Activated B cell treated with CpG ODN at 0.5 μM for 24 hours (primary cell): ENCODE measurements at regions not wholly inside any gene's neighbourhood (a gene's known extent, or its start where the extent isn't known, plus 50 kb on each side); places are given as distances from the start of the nearest gene placed in this dataset.

Experiments used
- ATAC-seq: fragments of 200-7000 bp; cut with Tn5 transposase; one replicate; pipeline ENCODE4 v1.10.0; 2021; ENCODE audit warnings: low read depth, mild to moderate bottlenecking, moderate library complexity
- CTCF ChIA-PET: fragments of 350-600 bp; sonication (Branson Sonifier 250); formaldehyde crosslinking; loops from one replicate; lab custom pipeline; 2021; ENCODE audit warnings: antibody characterized with exemption; lab: Charles Lee
- POLR2A ChIA-PET: fragments of 350-600 bp; sonication (Branson Sonifier 250); formaldehyde crosslinking; loops from one replicate; lab custom pipeline; 2021; ENCODE audit warnings: antibody characterized with exemption; lab: Charles Lee
- DNase-seq: peaks from one replicate; pipeline ENCODE4 v3.0.0; 2022
- H3K27ac Mint-ChIP-seq: one replicate; pipeline ENCODE4 v1.8.0; 2020; ENCODE audit warnings: mixed read lengths
- H3K27me3 Mint-ChIP-seq: one replicate; pipeline ENCODE4 v1.8.0; 2021; ENCODE audit warnings: mixed read lengths
- H3K36me3 Mint-ChIP-seq: one replicate; pipeline ENCODE4 v1.8.0; 2021; ENCODE audit warnings: low read depth, mixed read lengths
- H3K4me1 Mint-ChIP-seq: one replicate; pipeline ENCODE4 v1.8.0; 2021; ENCODE audit warnings: mixed read lengths
- H3K4me3 Mint-ChIP-seq: one replicate; pipeline ENCODE4 v1.8.0; 2020; ENCODE audit warnings: mild to moderate bottlenecking, mixed read lengths
- H3K9me3 Mint-ChIP-seq: one replicate; pipeline ENCODE4 v1.8.0; 2020; ENCODE audit warnings: mixed read lengths
- intact Hi-C: fragments of 100-400 bp; cut with micrococcal nuclease; formaldehyde crosslinking; loops from one replicate; pipeline ENCODE4 v1.15.1; 2024
- TF ChIP-seq, protein P1 (sequence below): fragments of 200-600 bp; IDR thresholded peaks from one replicate; pipeline ENCODE4 v1.8.0; 2022; ENCODE audit warnings: antibody characterized with exemption, mild to moderate bottlenecking

DNA sequence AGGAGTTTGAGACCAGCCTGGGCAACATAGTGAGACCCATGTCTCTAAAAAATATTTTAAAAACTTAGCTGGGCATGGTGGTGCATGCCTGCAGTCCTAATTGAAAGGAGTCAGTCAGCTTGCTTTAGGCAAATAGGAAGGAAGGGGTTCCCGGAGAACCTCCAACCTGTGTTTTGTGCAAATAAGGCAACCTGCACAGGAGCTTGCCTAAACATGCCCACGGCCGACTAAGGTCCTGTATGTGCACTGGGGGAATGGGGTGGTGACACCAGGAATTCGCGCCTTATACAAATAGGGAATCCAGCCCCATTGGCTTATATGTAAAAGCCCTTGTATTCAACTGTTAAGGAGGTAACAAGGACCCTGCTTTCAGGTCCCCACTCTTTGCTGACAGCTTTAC, 429.2 kb upstream of the ZP4 start:
- intact Hi-C loops: no loop called here
- CTCF ChIA-PET: no interaction called here

GRCh38 chr1:238318294-238319110, 427.8 kb upstream of the ZP4 start:
- no peaks in the 10 kb centered on the region for H3K4me1 Mint-ChIP-seq

More for the DNA sequence above, 429.2 kb upstream of the ZP4 start:
- TF ChIP-seq, protein P1, sequence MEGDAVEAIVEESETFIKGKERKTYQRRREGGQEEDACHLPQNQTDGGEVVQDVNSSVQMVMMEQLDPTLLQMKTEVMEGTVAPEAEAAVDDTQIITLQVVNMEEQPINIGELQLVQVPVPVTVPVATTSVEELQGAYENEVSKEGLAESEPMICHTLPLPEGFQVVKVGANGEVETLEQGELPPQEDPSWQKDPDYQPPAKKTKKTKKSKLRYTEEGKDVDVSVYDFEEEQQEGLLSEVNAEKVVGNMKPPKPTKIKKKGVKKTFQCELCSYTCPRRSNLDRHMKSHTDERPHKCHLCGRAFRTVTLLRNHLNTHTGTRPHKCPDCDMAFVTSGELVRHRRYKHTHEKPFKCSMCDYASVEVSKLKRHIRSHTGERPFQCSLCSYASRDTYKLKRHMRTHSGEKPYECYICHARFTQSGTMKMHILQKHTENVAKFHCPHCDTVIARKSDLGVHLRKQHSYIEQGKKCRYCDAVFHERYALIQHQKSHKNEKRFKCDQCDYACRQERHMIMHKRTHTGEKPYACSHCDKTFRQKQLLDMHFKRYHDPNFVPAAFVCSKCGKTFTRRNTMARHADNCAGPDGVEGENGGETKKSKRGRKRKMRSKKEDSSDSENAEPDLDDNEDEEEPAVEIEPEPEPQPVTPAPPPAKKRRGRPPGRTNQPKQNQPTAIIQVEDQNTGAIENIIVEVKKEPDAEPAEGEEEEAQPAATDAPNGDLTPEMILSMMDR: no peak
- no peak overlapping the region for H3K27ac Mint-ChIP-seq
- POLR2A ChIA-PET: no interaction called here
- ATAC-seq (no peak), DNase-seq (no peak)
- H3K9me3 Mint-ChIP-seq: no peaks in the 10 kb centered on the region
- H3K36me3 Mint-ChIP-seq: no peaks in the 10 kb centered on the region
- H3K27me3 Mint-ChIP-seq: no peaks in the 10 kb centered on the region
- H3K4me1 Mint-ChIP-seq: no peaks in the 10 kb centered on the region
- H3K4me3 Mint-ChIP-seq: no peak overlapping the region

DNA sequence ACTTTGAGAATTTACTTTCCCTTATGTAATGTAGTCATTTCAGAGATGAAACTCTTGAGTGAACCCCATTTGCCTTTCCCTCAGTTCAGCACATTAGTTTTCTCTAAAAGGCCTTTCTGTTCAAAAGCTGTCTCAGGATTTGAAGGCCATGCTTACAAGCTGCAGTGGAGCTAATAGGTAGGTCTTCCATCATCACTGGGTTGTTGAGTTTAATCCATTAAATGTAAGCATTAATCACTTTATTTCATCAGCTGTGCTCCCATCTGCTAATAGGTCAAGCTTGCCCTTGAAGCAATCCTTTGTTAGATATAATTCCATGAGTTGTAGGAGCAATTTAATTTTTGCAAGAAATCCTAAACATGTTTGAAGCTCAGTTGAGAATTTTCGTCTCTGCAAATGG, 422.2 kb upstream of the ZP4 start:
- no peak for DNase-seq
- H3K27ac Mint-ChIP-seq: no peak overlapping the region
- no peaks in the 10 kb centered on the region for H3K4me1 Mint-ChIP-seq
- H3K36me3 Mint-ChIP-seq: no peaks in the 10 kb centered on the region
- intact Hi-C loops: no loop called here
- no peak overlapping the region for H3K4me3 Mint-ChIP-seq
- H3K27me3 Mint-ChIP-seq: no peaks in the 10 kb centered on the region
- ChIA-PET CTCF (no interaction called here), POLR2A (no interaction called here)
- TF ChIP-seq, protein P1: no peak
- ATAC-seq: no peak
- peaks cover 2% of the 10 kb centered on the region for H3K9me3 Mint-ChIP-seq

More at GRCh38 chr1:238318294-238319110, 427.8 kb upstream of the ZP4 start:
- Mint-ChIP-seq H3K9me3 (peaks cover 2% of the 10 kb centered on the region), H3K27me3 (no peaks in the 10 kb centered on the region), H3K36me3 (no peaks in the 10 kb centered on the region), H3K27ac (no peak overlapping the region), H3K4me3 (no peak overlapping the region)
- CTCF ChIA-PET: no interaction called here
- intact Hi-C loops: no loop called here
- ATAC-seq (no peak), DNase-seq (no peak)
- POLR2A ChIA-PET: no interaction called here
- TF ChIP-seq, protein P1: no peak

- ATAC-seq (no peak), DNase-seq (no peak)
- Mint-ChIP-seq H3K27ac (no peak overlapping the region), H3K4me3 (no peak overlapping the region), H3K27me3 (no peaks in the 10 kb centered on the region), H3K36me3 (no peaks in the 10 kb centered on the region), H3K4me1 (no peaks in the 10 kb centered on the region), H3K9me3 (no peaks in the 10 kb centered on the region)
- intact Hi-C loops: no loop called here
- CTCF ChIA-PET: no interaction called here
- POLR2A ChIA-PET: no interaction called here
- TF ChIP-seq, protein P1: no peak
These were observed 415.7 kb upstream of the ZP4 start for GRCh38 chr1:238306411-238306810.

DNA sequence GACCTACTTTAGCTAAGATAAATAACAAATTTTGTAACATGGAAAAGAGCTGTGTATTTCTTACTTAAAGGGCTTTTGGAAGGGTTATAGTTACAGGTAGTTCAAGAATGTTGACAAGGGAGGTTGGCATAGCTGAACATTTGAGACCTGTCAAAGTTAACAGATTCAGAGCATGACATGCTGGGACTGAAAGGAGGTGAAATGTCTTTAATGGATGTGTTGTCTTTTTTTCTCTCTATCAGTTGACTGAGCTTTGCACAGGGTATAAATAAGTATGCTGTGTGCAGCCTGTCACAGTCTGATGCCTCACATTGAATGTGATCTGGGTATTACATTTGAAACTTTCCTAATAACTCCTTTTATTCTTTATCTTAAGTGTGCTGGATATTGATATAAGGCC, 411.9 kb upstream of the ZP4 start:
- TF ChIP-seq, protein P1: no peak
- DNase-seq (no peak), ATAC-seq (no peak)
- Mint-ChIP-seq H3K27ac (no peak overlapping the region), H3K4me3 (no peak overlapping the region), H3K4me1 (no peaks in the 10 kb centered on the region), H3K36me3 (no peaks in the 10 kb centered on the region), H3K9me3 (peaks cover 3% of the 10 kb centered on the region), H3K27me3 (no peaks in the 10 kb centered on the region)
- intact Hi-C loops: no loop called here
- ChIA-PET POLR2A (no interaction called here), CTCF (no interaction called here)
